Upper lobe of left lung (tissue), 6 donors: ENCODE measurements at regions not wholly inside any gene's neighbourhood (a gene's known extent, or its start where the extent isn't known, plus 50 kb on each side); places are given as distances from the start of the nearest gene placed in this dataset.

ENCODE experiments used
- ATAC-seq, 2 donors: fragments of 200-7000 bp; cut with Tn5 transposase; one replicate each; pipeline ENCODE4 v1.9.1; 2022; ENCODE audit warnings: mild to moderate bottlenecking in 2 of 2, moderate library complexity in 2 of 2; ENCODE audit not compliant: low FRiP score in 2 of 2
- DNase-seq, 2 donors: peaks; one replicate each; pipeline ENCODE4 v3.0.0-alpha.2; 2019 to 2020
- H3K27ac ChIP-seq, 4 donors: fragments of 200-600 bp; sonication (generic); one replicate each; pipeline ENCODE4 v1.5.1; 2016 to 2019
- H3K27me3 ChIP-seq, 4 donors: fragments of 200-600 bp; sonication (generic); one replicate each; pipeline ENCODE4 v1.5.1; 2017 to 2019
- H3K36me3 ChIP-seq, 4 donors: fragments of 200-600 bp; sonication (generic); one replicate each; pipeline ENCODE4 v1.5.1; 2016 to 2019
- H3K4me1 ChIP-seq, 4 donors: fragments of 200-600 bp; sonication (generic); one replicate each; pipeline ENCODE4 v1.5.1; 2018 to 2019
- H3K4me3 ChIP-seq, 4 donors: fragments of 200-600 bp; sonication (generic); one replicate each; pipeline ENCODE4 v1.5.1; 2017 to 2019; ENCODE audit warnings: mild to moderate bottlenecking in 2 of 4, moderate library complexity in 1 of 4
- H3K9me3 ChIP-seq, 4 donors: fragments of 200-600 bp; sonication (generic); one replicate each; pipeline ENCODE4 v1.5.1; 2018 to 2019
- CTCF ChIP-seq, 6 experiments: fragments of 450-650 bp in 4 of 6; fragments of 200-600 bp in 2 of 6; sonication (generic) in 2 of 6; IDR thresholded peaks; one replicate each; pipeline ENCODE4 v1.5.1; 2016 to 2019; ENCODE audit warnings: antibody characterized with exemption in 6 of 6
- EP300 ChIP-seq, 4 donors: sonication (generic); formaldehyde crosslinking; IDR thresholded peaks; one replicate each; pipeline ENCODE4 v1.5.1; 2017; ENCODE audit warnings: antibody characterized with exemption in 4 of 4, control low read depth in 2 of 4
- POLR2A ChIP-seq, 4 donors: fragments of 450-650 bp; IDR thresholded peaks; one replicate each; pipeline ENCODE4 v1.5.1; 2016 to 2017; ENCODE audit warnings: antibody characterized with exemption in 4 of 4, mild to moderate bottlenecking in 2 of 4
- POLR2AphosphoS5 ChIP-seq, 2 donors: sonication (generic); formaldehyde crosslinking; IDR thresholded peaks; one replicate each; pipeline ENCODE4 v1.5.1; 2017; ENCODE audit warnings: antibody characterized with exemption in 2 of 2
- WGBS, 2 donors: methylation state at CpG; one replicate each; pipeline ENCODE4 v1.1.5; 2017 to 2018; 5-methylcytosine and 5-hydroxymethylcytosine counted together
- donor health status: DM: no; HTN: no; CAD: no; lungs with moderate emphysema.
- donor health status: DM: no; HTN: yes; CAD: no; lungs with severe emphysema.

- DNase-seq (no peak), ATAC-seq (no peak)
- Histone ChIP-seq H3K9me3 (no peaks in the 10 kb centered on the region), H3K4me3 (no peak overlapping the region), H3K27ac (no peak overlapping the region), H3K27me3 (no peaks in the 10 kb centered on the region), H3K36me3 (no peaks in the 10 kb centered on the region), H3K4me1 (no peaks in the 10 kb centered on the region)
- TF ChIP-seq POLR2A (IDR thresholded peaks at IDR 0.05) (no peak), EP300 (IDR thresholded peaks at IDR 0.05) (no peak), POLR2AphosphoS5 (IDR thresholded peaks at IDR 0.05) (no peak), CTCF (IDR thresholded peaks at IDR 0.05) (no peak)
- WGBS, 2 donors, result 73 to 77% methylated on average over 3 of the region's 3 CpGs
Observed at GRCh38 chr2:212901604-212902275, 249.7 kb downstream of the IKZF2 start.

DNA sequence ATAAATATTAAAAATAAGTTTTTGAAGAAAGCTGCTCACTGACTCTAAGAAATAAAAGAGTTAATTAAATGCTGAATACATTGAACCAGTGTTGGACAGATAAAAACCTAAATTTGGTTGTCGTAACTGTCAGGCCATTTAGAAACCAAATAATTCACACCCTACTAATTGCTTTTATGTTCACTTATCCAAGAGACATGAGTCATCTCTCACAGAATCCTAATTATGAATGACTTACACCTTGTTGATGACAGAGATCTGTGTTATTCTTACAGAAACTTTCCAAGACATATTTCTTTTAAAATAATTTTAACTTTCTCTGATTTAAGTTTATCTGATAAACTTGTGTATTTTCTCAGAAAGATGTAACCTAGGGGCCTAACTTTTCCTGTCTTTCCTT, 250.7 kb downstream of the IKZF2 start:
- no peaks in the 10 kb centered on the region for H3K4me1 ChIP-seq
- H3K4me3 ChIP-seq, result no peak overlapping the region
- ATAC-seq (no peak), DNase-seq (no peak)
- H3K9me3 ChIP-seq, result no peaks in the 10 kb centered on the region
- TF ChIP-seq EP300 (IDR thresholded peaks at IDR 0.05) (no peak), POLR2A (IDR thresholded peaks at IDR 0.05) (no peak), POLR2AphosphoS5 (IDR thresholded peaks at IDR 0.05) (no peak), CTCF (IDR thresholded peaks at IDR 0.05) (no peak)
- WGBS, 2 donors, result 76 to 84% methylated on average over 1 of the region's 1 CpG
- no peak overlapping the region for H3K27ac ChIP-seq
- no peaks in the 10 kb centered on the region for H3K36me3 ChIP-seq
- H3K27me3 ChIP-seq, result no peaks in the 10 kb centered on the region

- H3K9me3 ChIP-seq, result no peaks in the 10 kb centered on the region
- no peaks in the 10 kb centered on the region for H3K27me3 ChIP-seq
- TF ChIP-seq CTCF (IDR thresholded peaks at IDR 0.05) (no peak), POLR2A (IDR thresholded peaks at IDR 0.05) (no peak), POLR2AphosphoS5 (IDR thresholded peaks at IDR 0.05) (no peak), EP300 (IDR thresholded peaks at IDR 0.05) (no peak)
- 85 to 87% methylated on average over 3 of the region's 3 CpGs for WGBS, 2 donors
- H3K27ac ChIP-seq, result no peak overlapping the region
- H3K4me3 ChIP-seq, result no peak overlapping the region
- DNase-seq, result no peak
- no peak for ATAC-seq
- no peaks in the 10 kb centered on the region for H3K36me3 ChIP-seq
- no peaks in the 10 kb centered on the region for H3K4me1 ChIP-seq
Observed at GRCh38 chr2:212898011-212898410, 253.4 kb downstream of the IKZF2 start.

- Histone ChIP-seq H3K9me3 (no peaks in the 10 kb centered on the region), H3K4me1 (no peaks in the 10 kb centered on the region), H3K36me3 (no peaks in the 10 kb centered on the region), H3K27ac (no peak overlapping the region), H3K27me3 (no peaks in the 10 kb centered on the region), H3K4me3 (no peak overlapping the region)
- no peak for DNase-seq
- ATAC-seq, result no peak
- 78 to 92% methylated on average over 1 of the region's 1 CpG for WGBS, 2 donors
- TF ChIP-seq CTCF (IDR thresholded peaks at IDR 0.05) (no peak), EP300 (IDR thresholded peaks at IDR 0.05) (no peak), POLR2AphosphoS5 (IDR thresholded peaks at IDR 0.05) (no peak), POLR2A (IDR thresholded peaks at IDR 0.05) (no peak)
Observed at GRCh38 chr2:212897296-212897695, 254.1 kb downstream of the IKZF2 start.

GRCh38 chr2:212894026-212894425, 257.4 kb downstream of the IKZF2 start:
- no peak for ATAC-seq
- H3K36me3 ChIP-seq, result no peaks in the 10 kb centered on the region
- TF ChIP-seq CTCF (IDR thresholded peaks at IDR 0.05) (no peak), EP300 (IDR thresholded peaks at IDR 0.05) (no peak), POLR2AphosphoS5 (IDR thresholded peaks at IDR 0.05) (no peak), POLR2A (IDR thresholded peaks at IDR 0.05) (no peak)
- H3K27ac ChIP-seq, result no peak overlapping the region
- no peaks in the 10 kb centered on the region for H3K4me1 ChIP-seq
- H3K4me3 ChIP-seq, result no peak overlapping the region
- H3K9me3 ChIP-seq, result no peaks in the 10 kb centered on the region
- DNase-seq, result no peak
- WGBS, 2 donors, result 91 to 95% methylated on average over 1 of the region's 1 CpG
- no peaks in the 10 kb centered on the region for H3K27me3 ChIP-seq
